ENCODE measurements at regions not wholly inside any gene's neighbourhood (a gene's known extent, or its start where the extent isn't known, plus 50 kb on each side); places are given as distances from the start of the nearest gene placed in this dataset.

DNA sequence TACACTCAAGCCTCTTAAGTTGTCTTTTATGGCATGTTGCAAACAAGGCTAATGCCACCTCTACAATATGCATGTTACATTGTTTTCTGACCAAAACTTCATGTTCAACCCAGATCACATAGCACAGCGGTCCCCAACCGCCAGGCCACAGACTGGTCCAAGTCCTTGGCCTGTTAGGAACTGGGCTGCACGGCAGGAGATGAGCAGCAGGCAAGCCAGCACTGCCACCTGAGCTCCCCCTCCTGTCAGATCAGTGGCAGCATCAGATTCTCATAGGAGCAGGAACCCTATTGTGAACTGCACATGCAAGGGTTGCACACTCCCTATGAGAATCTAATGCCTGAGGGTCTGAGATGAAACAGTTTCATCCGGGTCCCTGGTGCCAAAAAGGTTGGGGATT, 324.8 kb upstream of the CHAC2 start:
- TF ChIP-seq, protein P1, sequence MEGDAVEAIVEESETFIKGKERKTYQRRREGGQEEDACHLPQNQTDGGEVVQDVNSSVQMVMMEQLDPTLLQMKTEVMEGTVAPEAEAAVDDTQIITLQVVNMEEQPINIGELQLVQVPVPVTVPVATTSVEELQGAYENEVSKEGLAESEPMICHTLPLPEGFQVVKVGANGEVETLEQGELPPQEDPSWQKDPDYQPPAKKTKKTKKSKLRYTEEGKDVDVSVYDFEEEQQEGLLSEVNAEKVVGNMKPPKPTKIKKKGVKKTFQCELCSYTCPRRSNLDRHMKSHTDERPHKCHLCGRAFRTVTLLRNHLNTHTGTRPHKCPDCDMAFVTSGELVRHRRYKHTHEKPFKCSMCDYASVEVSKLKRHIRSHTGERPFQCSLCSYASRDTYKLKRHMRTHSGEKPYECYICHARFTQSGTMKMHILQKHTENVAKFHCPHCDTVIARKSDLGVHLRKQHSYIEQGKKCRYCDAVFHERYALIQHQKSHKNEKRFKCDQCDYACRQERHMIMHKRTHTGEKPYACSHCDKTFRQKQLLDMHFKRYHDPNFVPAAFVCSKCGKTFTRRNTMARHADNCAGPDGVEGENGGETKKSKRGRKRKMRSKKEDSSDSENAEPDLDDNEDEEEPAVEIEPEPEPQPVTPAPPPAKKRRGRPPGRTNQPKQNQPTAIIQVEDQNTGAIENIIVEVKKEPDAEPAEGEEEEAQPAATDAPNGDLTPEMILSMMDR (IDR thresholded peaks at IDR 0.05; ENCODE audit: low read length): peak; percentile 33
- TF ChIP-seq EZH2 (optimal IDR thresholded peaks at IDR 0.05; ENCODE audit: low read depth, low read length): no peak
